ENCODE measurements at regions not wholly inside any gene's neighbourhood (a gene's known extent, or its start where the extent isn't known, plus 50 kb on each side); places are given as distances from the start of the nearest gene placed in this dataset.

GRCh38 chr5:67808340-67808739 is 407.2 kb upstream of the PIK3R1 start:
- Mint-ChIP-seq H3K4me1 (peaks cover 34 to 56% of the 10 kb centered on the region in 2 experiments), H3K36me3 (ENCODE audit: insufficient read depth in 1 of 3, low read depth in 3 of 3) (peaks cover 0 to 22% (median 10%) of the 10 kb centered on the region in 3 experiments; a peak in 4 of 7 replicates), H3K27ac (no peak overlapping the region), H3K4me3 (no peak overlapping the region), H3K27me3 (ENCODE audit: low read depth) (no peaks in the 10 kb centered on the region), H3K9me3 (peaks cover 4 to 7% of the 10 kb centered on the region in 2 experiments; a peak in 4 of 5 replicates)
- Histone ChIP-seq H3K14ac (ENCODE audit: insufficient read depth, low read length) (no peak overlapping the region), H3K9ac (ENCODE audit: extremely low read depth, insufficient read length, low read length) (no peak overlapping the region), H2BK20ac (ENCODE audit: low read depth, low read length, poor library complexity, severe bottlenecking) (no peak overlapping the region), H4K8ac (replicated peaks; ENCODE audit: insufficient read length, low read depth, low read length) (no peak overlapping the region), H3K23me2 (ENCODE audit: insufficient read length, low read depth, low read length, poor library complexity, severe bottlenecking) (no peaks in the 10 kb centered on the region), H4K5ac (ENCODE audit: insufficient read length, low read depth, low read length) (no peak overlapping the region), H2AK5ac (ENCODE audit: insufficient read length, low read length) (no peak overlapping the region), H2AFZ (ENCODE audit: low read length) (no peak overlapping the region), H3K18ac (ENCODE audit: insufficient read length, low read depth, low read length) (no peak overlapping the region), H3K23ac (ENCODE audit: insufficient read length, low read depth, low read length) (no peak overlapping the region), H3K27me3 (ENCODE audit: insufficient read depth, low read length) (no peaks in the 10 kb centered on the region; the same call in 1 of the 2 replicates), H3K79me2 (ENCODE audit: insufficient read depth, low read length) (peaks cover 2% of the 10 kb centered on the region; the same call in 1 of the 2 replicates), H3K4me1 (ENCODE audit: insufficient read depth, low read length) (peaks cover 6% of the 10 kb centered on the region; the same call in 1 of the 2 replicates), H3K4me2 (ENCODE audit: insufficient read depth, insufficient read length, low read length) (no peak overlapping the region), H3T11ph (ENCODE audit: low read length) (no peak overlapping the region), H2BK120ac (ENCODE audit: low read depth, low read length, poor library complexity, severe bottlenecking) (no peak overlapping the region), H3K56ac (ENCODE audit: insufficient read length, low read depth, low read length) (no peak overlapping the region), H3K27ac (ENCODE audit: insufficient read length, low read depth, low read length) (no peak overlapping the region), H2BK5ac (ENCODE audit: insufficient read length, low read length) (no peak overlapping the region), H3K4ac (ENCODE audit: low read depth, low read length) (no peak overlapping the region), H3K9me3 (ENCODE audit: control insufficient read depth, low read depth, low read length) (no peaks in the 10 kb centered on the region), H2BK12ac (ENCODE audit: insufficient read length, low read depth, low read length) (no peak overlapping the region), H3K79me1 (ENCODE audit: insufficient read depth, low read depth, low read length, poor library complexity, severe bottlenecking) (no peaks in the 10 kb centered on the region), H4K91ac (ENCODE audit: insufficient read length, low read depth, low read length) (no peak overlapping the region), H4K20me1 (ENCODE audit: control insufficient read depth, insufficient read depth, insufficient read length) (no peaks in the 10 kb centered on the region), H2BK15ac (ENCODE audit: low read depth, low read length) (no peak overlapping the region)
- WGBS (ENCODE audit: extremely low coverage, insufficient read length, low lambda C conversion rate), result no CpG with 5 or more reads among the region's 2 CpGs
- no peak for TF ChIP-seq CTCF (conservative IDR thresholded peaks at IDR 0.05)
- no peak for DNase-seq
